Suprapubic skin (tissue), 4 donors: ENCODE measurements at regions not wholly inside any gene's neighbourhood (a gene's known extent, or its start where the extent isn't known, plus 50 kb on each side); places are given as distances from the start of the nearest gene placed in this dataset.

Source experiments
- DNase-seq, 2 donors: peaks; one replicate each; pipeline ENCODE4 v3.0.0-alpha.2; 2019; ENCODE audit warnings: low spot score in 2 of 2
- H3K27ac ChIP-seq: fragments of 200-600 bp; sonication (generic); one replicate; pipeline ENCODE4 v1.5.1; 2019
- H3K27me3 ChIP-seq: fragments of 200-600 bp; sonication (generic); one replicate; pipeline ENCODE4 v1.5.1; 2019
- H3K36me3 ChIP-seq: fragments of 200-600 bp; sonication (generic); one replicate; pipeline ENCODE4 v1.5.1; 2019
- H3K4me1 ChIP-seq: fragments of 200-600 bp; sonication (generic); one replicate; pipeline ENCODE4 v1.5.1; 2019
- H3K4me3 ChIP-seq: fragments of 200-600 bp; sonication (generic); one replicate; pipeline ENCODE4 v1.5.1; 2019; ENCODE audit warnings: mild to moderate bottlenecking
- H3K9me3 ChIP-seq: fragments of 200-600 bp; sonication (generic); one replicate; pipeline ENCODE4 v1.5.1; 2019
- CTCF ChIP-seq, 2 donors: fragments of 200-600 bp in 1 of 2; fragments of 450-650 bp in 1 of 2; sonication (generic) in 1 of 2; IDR thresholded peaks; one replicate each; pipeline ENCODE4 v1.5.1; 2016 to 2019; ENCODE audit warnings: antibody characterized with exemption in 2 of 2, mild to moderate bottlenecking in 1 of 2, moderate library complexity in 1 of 2
- EP300 ChIP-seq: sonication (generic); formaldehyde crosslinking; IDR thresholded peaks from one replicate; pipeline ENCODE4 v1.6.1; 2017; ENCODE audit warnings: antibody characterized with exemption
- POLR2A ChIP-seq, 2 donors: fragments of 450-650 bp; IDR thresholded peaks; one replicate each; pipeline ENCODE4 v1.6.1; 2017; ENCODE audit warnings: antibody characterized with exemption in 2 of 2, mild to moderate bottlenecking in 2 of 2, moderate library complexity in 2 of 2
- POLR2AphosphoS5 ChIP-seq, 3 donors: sonication (generic); formaldehyde crosslinking; IDR thresholded peaks; one replicate each; pipeline ENCODE4 v1.6.1; 2017; ENCODE audit warnings: antibody characterized with exemption in 3 of 3
- WGBS: methylation state at CpG from one replicate; pipeline ENCODE4 v1.1.5; 2018; 5-methylcytosine and 5-hydroxymethylcytosine counted together

GRCh38 chr18:2312440-2312839 is 258.9 kb downstream of the METTL4 start:
- no peaks in the 10 kb centered on the region for H3K36me3 ChIP-seq
- no peak for DNase-seq
- H3K27me3 ChIP-seq, result no peaks in the 10 kb centered on the region
- TF ChIP-seq CTCF (IDR thresholded peaks at IDR 0.05), result no peak
- no peak for TF ChIP-seq POLR2AphosphoS5 (IDR thresholded peaks at IDR 0.05)
- TF ChIP-seq POLR2A (IDR thresholded peaks at IDR 0.05), result no peak
- TF ChIP-seq EP300, result no peak
- H3K4me3 ChIP-seq, result no peak overlapping the region
- no peaks in the 10 kb centered on the region for H3K4me1 ChIP-seq
- no peaks in the 10 kb centered on the region for H3K9me3 ChIP-seq
- H3K27ac ChIP-seq, result no peak overlapping the region
- 64% methylated on average over 4 of the region's 4 CpGs for WGBS

GRCh38 chr18:2313332-2313731 is 258.0 kb downstream of the METTL4 start:
- DNase-seq, result no peak
- Histone ChIP-seq H3K4me1 (no peaks in the 10 kb centered on the region), H3K36me3 (no peaks in the 10 kb centered on the region), H3K9me3 (no peaks in the 10 kb centered on the region), H3K4me3 (no peak overlapping the region), H3K27ac (no peak overlapping the region), H3K27me3 (no peaks in the 10 kb centered on the region)
- no peak for TF ChIP-seq EP300
- TF ChIP-seq POLR2AphosphoS5 (IDR thresholded peaks at IDR 0.05), result no peak
- no peak for TF ChIP-seq POLR2A (IDR thresholded peaks at IDR 0.05)
- TF ChIP-seq CTCF (IDR thresholded peaks at IDR 0.05), result no peak
- 86% methylated on average over 3 of the region's 3 CpGs for WGBS

GRCh38 chr18:2316082-2316750 is 255.1 kb downstream of the METTL4 start:
- no peak for DNase-seq
- no peaks in the 10 kb centered on the region for H3K9me3 ChIP-seq
- no peaks in the 10 kb centered on the region for H3K27me3 ChIP-seq
- WGBS, result 73% methylated on average over 3 of the region's 3 CpGs
- TF ChIP-seq POLR2A (IDR thresholded peaks at IDR 0.05) (no peak), POLR2AphosphoS5 (IDR thresholded peaks at IDR 0.05) (no peak), CTCF (IDR thresholded peaks at IDR 0.05) (no peak), EP300 (no peak)
- no peak overlapping the region for H3K4me3 ChIP-seq
- no peaks in the 10 kb centered on the region for H3K36me3 ChIP-seq
- no peaks in the 10 kb centered on the region for H3K4me1 ChIP-seq
- no peak overlapping the region for H3K27ac ChIP-seq

GRCh38 chr18:2316751-2317696 is 254.3 kb downstream of the METTL4 start:
- WGBS, result 67% methylated on average over 5 of the region's 5 CpGs
- Histone ChIP-seq H3K27ac (no peak overlapping the region), H3K4me1 (no peaks in the 10 kb centered on the region), H3K9me3 (no peaks in the 10 kb centered on the region), H3K36me3 (no peaks in the 10 kb centered on the region), H3K4me3 (no peak overlapping the region), H3K27me3 (no peaks in the 10 kb centered on the region)
- no peak for TF ChIP-seq EP300
- no peak for TF ChIP-seq POLR2A (IDR thresholded peaks at IDR 0.05)
- TF ChIP-seq POLR2AphosphoS5 (IDR thresholded peaks at IDR 0.05), result no peak
- no peak for TF ChIP-seq CTCF (IDR thresholded peaks at IDR 0.05)
- DNase-seq, result no peak

- Histone ChIP-seq H3K4me3 (no peak overlapping the region), H3K4me1 (no peaks in the 10 kb centered on the region), H3K27me3 (no peaks in the 10 kb centered on the region), H3K36me3 (no peaks in the 10 kb centered on the region), H3K27ac (no peak overlapping the region), H3K9me3 (no peaks in the 10 kb centered on the region)
- no peak for TF ChIP-seq POLR2AphosphoS5 (IDR thresholded peaks at IDR 0.05)
- no peak for TF ChIP-seq CTCF (IDR thresholded peaks at IDR 0.05)
- no peak for TF ChIP-seq POLR2A (IDR thresholded peaks at IDR 0.05)
- TF ChIP-seq EP300, result no peak
- DNase-seq, result no peak
Measured at GRCh38 chr18:2324459-2324858, 246.8 kb downstream of the METTL4 start.
